HG03175 (cell line): ENCODE measurements at regions not wholly inside any gene's neighbourhood (a gene's known extent, or its start where the extent isn't known, plus 50 kb on each side); places are given as distances from the start of the nearest gene placed in this dataset.

Source experiments
- ATAC-seq: cut with Tn5 transposase; IDR thresholded peaks from one replicate; pipeline ENCODE4 v1.9.1; 2021; ENCODE audit warnings: mild to moderate bottlenecking, moderate library complexity; ENCODE audit not compliant: unreplicated experiment

GRCh38 chr4:43903456-43903855, 545.2 kb downstream of the KCTD8 start:
- ATAC-seq = no peak

- ATAC-seq = no peak
Observed at GRCh38 chr4:43918377-43918776, 530.2 kb downstream of the KCTD8 start.

DNA sequence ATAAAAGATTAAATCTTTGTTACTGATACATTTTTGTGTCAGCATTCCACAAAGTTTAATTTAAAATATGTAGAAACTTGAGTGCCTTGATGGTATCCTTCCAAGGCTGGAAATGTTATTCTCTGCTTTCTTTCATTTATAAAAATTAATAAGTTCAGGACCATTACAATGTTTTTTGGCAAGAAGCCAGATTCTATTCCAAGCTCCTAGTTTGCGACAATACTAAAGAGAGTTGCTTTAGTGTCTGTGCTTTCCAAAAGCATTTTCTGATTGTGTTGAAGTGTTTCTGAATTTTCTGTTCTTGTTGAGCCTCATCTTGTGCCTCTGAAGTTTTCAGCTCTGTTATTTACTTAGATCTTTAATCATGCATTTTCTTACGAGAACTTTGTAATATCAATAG, 516.2 kb downstream of the KCTD8 start:
- no peak for ATAC-seq

GRCh38 chr4:43943998-43944397, 504.6 kb downstream of the KCTD8 start:
- no peak for ATAC-seq

- ATAC-seq = no peak
Observed at GRCh38 chr4:43959976-43960375, 488.6 kb downstream of the KCTD8 start.

- no peak for ATAC-seq
Observed at GRCh38 chr4:43968011-43968410, 480.6 kb downstream of the KCTD8 start.

DNA sequence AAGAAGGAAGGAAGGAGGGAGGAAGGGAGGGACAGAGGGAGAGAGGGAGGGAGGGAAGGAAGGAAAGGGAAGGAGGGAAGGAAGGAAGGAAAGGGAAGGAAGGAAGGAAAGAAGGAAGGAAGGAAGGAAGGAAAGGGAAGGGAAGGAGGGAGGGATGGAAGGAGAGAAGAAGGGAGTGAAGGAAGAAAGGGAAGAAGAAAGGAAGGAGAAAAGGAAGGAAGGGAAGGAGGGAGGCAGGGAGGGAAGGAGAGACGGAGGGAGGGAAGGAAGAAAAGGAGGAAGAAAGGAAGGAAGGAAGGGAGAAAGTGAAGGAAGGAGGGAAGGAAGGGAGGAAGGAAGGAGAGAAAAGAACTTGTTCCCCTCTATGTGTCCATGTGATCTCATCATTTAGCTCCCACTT, 465.0 kb downstream of the KCTD8 start:
- no peak for ATAC-seq

GRCh38 chr4:43987331-43987944, 461.2 kb downstream of the KCTD8 start:
- no peak for ATAC-seq

DNA sequence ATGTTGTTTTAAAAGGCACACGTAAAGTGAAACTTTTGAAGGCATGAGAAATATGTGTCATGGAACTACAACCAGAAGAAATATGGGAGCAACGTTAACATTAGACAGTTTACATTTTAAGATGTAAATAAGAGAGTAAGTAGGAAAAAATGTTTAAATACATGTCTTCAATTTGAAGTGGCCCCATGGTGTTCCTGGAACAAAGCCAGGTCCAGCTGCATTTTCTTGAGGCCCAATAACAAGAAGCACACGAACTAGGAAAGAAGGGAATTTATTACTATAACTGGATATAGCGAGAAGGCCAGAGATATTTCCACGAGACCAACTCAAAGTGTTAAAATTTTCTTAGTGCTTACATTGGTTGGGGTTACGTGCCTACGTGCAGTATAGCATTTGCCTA, 458.1 kb downstream of the KCTD8 start:
- no peak for ATAC-seq

- no peak for ATAC-seq
Observed at GRCh38 chr4:43990963-43991362, 457.6 kb downstream of the KCTD8 start.

GRCh38 chr4:43992552-43992951, 456.1 kb downstream of the KCTD8 start:
- no peak for ATAC-seq

DNA sequence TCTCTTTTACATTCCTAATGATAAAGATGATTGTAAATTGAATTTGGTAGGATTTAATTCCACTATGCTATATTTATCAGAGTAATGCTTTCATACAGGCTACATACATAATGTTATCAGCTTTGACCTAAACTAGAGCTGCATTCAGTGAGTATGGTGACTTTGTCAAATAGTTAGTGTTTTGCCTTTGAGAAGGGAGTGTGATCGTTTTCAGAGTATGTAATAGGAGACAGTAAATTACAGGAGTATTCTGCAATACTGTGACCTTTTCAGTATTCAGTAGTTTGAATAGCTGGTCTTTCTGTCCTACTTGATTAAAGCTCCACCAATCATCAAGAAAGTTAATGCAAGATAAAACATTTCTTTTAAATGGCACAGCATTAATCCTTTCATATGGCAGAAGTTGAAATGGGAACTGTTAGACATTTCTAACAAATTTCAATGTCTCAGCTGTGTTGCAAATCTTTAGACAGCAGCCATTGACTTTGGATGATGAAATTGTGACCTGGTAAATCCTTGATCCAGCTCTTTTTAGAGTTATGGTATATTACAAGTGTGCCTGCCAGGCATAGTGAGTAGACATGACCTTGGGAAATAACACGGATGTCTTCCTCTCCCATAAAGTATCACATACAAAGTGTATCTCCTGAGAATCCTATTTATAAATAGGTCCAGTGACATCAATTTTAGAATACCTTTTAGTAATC, 455.3 kb downstream of the KCTD8 start:
- ATAC-seq = no peak

GRCh38 chr4:43999669-44000068, 448.9 kb downstream of the KCTD8 start:
- ATAC-seq = no peak

- ATAC-seq = no peak
Observed at GRCh38 chr4:44002368-44002767, 446.2 kb downstream of the KCTD8 start.

DNA sequence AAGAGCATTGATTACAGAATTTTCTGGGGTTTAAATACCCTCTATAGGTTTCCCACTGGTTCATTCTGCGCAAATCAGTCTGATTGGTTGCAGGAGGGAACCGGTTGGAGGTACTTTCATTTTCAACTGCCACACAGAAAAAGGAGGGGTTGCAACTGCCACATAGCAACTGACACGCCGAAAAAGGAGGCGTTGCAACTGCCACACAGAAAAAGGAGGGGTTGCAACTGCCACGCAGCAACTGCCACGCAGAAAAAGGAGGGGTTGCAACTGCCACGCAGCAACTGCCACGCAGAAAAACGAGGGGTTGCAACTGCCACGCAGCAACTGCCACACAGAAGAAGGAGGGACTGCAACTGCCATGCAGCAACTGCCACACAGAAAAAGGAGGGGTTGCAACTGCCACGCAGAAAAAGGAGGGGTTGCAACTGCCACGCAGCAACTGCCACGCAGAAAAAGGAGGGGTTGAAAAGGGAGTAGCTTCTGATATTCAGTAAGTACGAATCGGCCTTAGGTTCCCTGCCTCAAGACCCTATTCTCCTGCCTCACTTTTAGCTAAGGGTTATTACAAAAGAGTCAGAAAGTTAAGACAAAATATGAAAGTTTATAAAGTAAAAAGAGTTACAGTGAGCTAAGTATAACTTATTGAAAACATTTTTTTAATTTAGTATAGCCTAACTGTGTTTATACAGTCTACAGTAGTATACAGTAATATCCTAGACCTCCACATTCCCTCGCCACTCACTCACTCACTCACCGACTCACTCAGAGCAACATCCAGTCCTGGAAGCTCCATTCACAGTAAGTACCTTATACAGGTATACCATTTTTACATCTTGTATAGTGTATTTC, 431.8 kb downstream of the KCTD8 start:
- no peak for ATAC-seq

GRCh38 chr4:44017422-44017739, 431.2 kb downstream of the KCTD8 start:
- ATAC-seq = no peak

DNA sequence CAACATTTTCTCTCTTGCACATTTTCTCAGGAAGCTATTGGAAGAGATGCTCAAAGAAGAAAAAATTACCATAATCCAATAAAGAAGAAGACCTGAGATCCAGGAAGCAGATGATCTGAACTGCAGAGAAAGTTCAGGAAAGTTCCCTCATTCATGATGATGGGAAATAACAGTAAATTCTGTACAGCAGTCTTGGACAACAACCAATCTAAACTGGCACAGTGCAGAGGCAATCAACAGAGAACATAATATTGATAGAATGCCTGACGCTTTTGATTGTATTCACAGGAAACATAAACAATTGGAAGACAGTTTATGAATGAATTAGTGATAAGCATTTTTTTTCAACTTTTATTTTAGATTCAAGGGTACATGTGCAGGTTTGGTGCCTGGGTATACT, 428.9 kb downstream of the KCTD8 start:
- ATAC-seq = no peak

DNA sequence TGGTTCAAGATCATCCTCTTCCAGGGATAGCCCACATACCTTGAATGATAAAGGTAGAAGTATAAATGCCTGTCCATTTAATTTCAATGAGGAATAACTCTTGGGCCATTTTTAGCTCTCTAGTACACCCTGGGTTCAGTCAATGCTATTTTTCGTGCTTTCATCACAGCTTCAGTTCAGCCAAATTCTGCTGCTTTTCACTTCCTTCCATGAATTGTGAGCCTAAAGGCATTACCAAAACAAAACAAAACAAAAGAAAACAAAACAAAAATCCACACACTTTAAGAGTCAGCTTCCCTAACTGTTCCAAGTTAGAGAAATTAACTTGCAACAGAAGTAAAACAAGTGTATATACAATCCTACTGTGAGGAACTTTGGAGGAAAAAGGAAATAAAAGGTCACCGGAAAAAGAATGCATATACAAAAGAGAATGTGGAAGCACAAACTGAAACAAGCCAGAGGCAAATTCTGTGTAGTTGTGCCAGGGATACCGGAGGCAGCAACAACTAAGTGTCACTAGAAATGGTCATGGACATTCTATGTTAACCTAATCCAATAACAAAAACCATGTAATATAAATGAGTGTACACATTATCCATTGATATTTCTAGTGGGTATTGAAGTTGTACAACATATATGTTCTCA, 423.1 kb downstream of the KCTD8 start:
- ATAC-seq = no peak

DNA sequence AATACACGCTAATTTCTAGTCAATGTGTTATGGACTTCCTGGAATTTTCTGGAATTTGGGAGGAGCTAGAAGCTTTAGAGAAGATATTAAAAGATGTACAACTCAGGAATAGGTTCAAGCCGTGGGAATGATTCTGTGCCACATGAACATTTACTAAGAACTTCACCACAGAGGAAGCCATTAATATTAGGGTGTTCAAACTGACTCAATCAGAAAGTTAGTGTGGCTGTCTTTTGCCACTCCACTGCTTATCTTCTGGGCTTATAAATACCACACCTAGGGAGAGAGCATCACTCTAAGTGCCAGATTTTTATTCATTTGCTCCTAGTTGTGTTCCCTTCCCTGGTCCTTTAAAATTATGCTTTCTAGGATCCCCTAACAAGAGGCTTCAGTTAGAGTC, 409.8 kb downstream of the KCTD8 start:
- ATAC-seq = no peak

DNA sequence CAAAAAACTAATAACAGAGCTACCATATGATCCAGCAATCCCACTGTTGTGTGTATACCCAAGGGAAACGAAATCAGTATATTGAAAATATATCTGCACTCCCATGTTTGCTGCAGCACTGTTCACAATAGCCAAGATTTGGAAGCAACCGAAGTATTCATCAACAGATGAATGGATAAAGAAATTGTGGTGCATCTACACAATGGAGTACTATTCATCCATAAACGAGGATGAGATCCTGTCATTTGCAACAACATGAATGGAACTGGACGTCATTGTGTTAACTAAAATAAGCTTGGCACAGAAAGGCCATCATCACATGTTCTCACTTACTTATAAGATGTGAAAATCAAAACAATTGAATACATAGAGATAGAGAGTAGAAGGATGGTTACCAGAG, 402.1 kb downstream of the KCTD8 start:
- ATAC-seq = no peak

GRCh38 chr4:44056721-44057151, 391.9 kb downstream of the KCTD8 start:
- ATAC-seq = no peak

DNA sequence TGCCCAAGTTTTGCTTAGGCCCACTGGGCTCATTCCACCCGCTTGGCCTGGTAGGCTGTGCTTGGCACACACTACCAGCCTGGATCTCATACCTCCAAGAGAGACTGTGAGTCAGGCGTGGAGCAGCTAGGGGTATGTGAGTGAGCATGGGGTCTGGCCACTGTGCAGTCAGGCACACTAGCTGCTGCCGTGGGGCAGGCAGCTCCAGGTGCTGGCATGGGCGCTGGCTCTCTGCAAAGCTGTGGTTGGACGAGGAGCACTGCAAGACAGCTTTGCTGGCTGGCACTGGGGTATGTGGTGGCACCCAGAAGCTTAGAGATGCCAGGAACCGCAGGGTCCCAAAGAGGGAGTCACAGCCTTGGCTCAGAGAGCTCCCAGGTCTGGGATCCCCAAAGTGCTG, 377.8 kb downstream of the KCTD8 start:
- no peak for ATAC-seq
